HEK293 (cell line): ENCODE measurements at regions not wholly inside any gene's neighbourhood (a gene's known extent, or its start where the extent isn't known, plus 50 kb on each side); places are given as distances from the start of the nearest gene placed in this dataset.

ENCODE experiments used
- CTCF ChIA-PET: fragments of 350-600 bp; formaldehyde crosslinking; extraction: SDS; loops from one replicate; lab custom pipeline; 2021; ENCODE audit warnings: antibody characterized with exemption; lab: Yijun Ruan, JAX
- POLR2A ChIA-PET: fragments of 300-600 bp; formaldehyde crosslinking; extraction: SDS; loops from one replicate; lab custom pipeline; 2020; ENCODE audit warnings: antibody characterized with exemption, inconsistent platforms; lab: Yijun Ruan, JAX
- H3K27ac ChIP-seq: fragments of 200-500 bp; sonication (Bioruptor generic); 2 replicates; pipeline ENCODE4 v1.5.1; 2014; ENCODE audit warnings: low read depth, low read length, control low read depth, inconsistent platforms; ENCODE audit errors: extremely low read depth
- H3K36me3 ChIP-seq, 2 experiments: fragments of 200-500 bp in 1 of 2; sonication (Bioruptor generic) in 1 of 2; 1 replicate in 1 of 2; 2 replicates in 1 of 2; pipeline ENCODE4 v1.5.1; 2014 to 2017; ENCODE audit warnings: inconsistent platforms in 2 of 2, low read length in 2 of 2; ENCODE audit not compliant: control insufficient read depth in 2 of 2, insufficient read depth in 1 of 2
- H3K4me1 ChIP-seq: fragments of 200-500 bp; sonication (Bioruptor generic); 2 replicates; pipeline ENCODE4 v1.5.1; 2014; ENCODE audit warnings: mild to moderate bottlenecking, low read length, inconsistent platforms; ENCODE audit not compliant: control insufficient read depth, insufficient read depth
- H3K4me3 ChIP-seq: 2 replicates; pipeline ENCODE4 v1.5.1; 2011; ENCODE audit warnings: low read depth, mild to moderate bottlenecking, control low read depth, low read length, moderate library complexity
- H3K9me3 ChIP-seq: fragments of 200-500 bp; sonication (Bioruptor generic); 2 replicates; pipeline ENCODE4 v1.5.1; 2014; ENCODE audit warnings: low read depth, low read length, inconsistent platforms; ENCODE audit not compliant: control insufficient read depth, insufficient read depth
- FEZF1 ChIP-seq: fragments of 450-650 bp; formaldehyde crosslinking; IDR thresholded peaks from 2 replicates; pipeline ENCODE4 v1.5.1; 2016; ENCODE audit warnings: missing biosample characterization, missing genetic modification characterization
- GLIS1 ChIP-seq: fragments of 450-650 bp; formaldehyde crosslinking; IDR thresholded peaks from 2 replicates; pipeline ENCODE4 v1.5.1; 2016; ENCODE audit warnings: missing biosample characterization, missing genetic modification characterization
- KLF7 ChIP-seq: fragments of 450-650 bp; formaldehyde crosslinking; IDR thresholded peaks from 2 replicates; pipeline ENCODE4 v1.5.1; 2016; ENCODE audit warnings: missing biosample characterization, missing genetic modification characterization, borderline replicate concordance
- OVOL3 ChIP-seq: fragments of 450-650 bp; formaldehyde crosslinking; IDR thresholded peaks from 2 replicates; pipeline ENCODE4 v1.5.1; 2016; ENCODE audit warnings: missing biosample characterization, missing genetic modification characterization
- TCF7L2 ChIP-seq: IDR thresholded peaks from 2 replicates; pipeline ENCODE4 v1.6.1; 2011; ENCODE audit warnings: low read depth, mild to moderate bottlenecking, inconsistent platforms, low read length, moderate library complexity, borderline replicate concordance
- WT1 ChIP-seq: fragments of 450-650 bp; formaldehyde crosslinking; IDR thresholded peaks from 2 replicates; pipeline ENCODE4 v1.5.1; 2016; ENCODE audit warnings: missing biosample characterization, missing genetic modification characterization
- ZFP69B ChIP-seq: fragments of 450-650 bp; formaldehyde crosslinking; IDR thresholded peaks from 2 replicates; pipeline ENCODE4 v1.5.1; 2016; ENCODE audit warnings: missing biosample characterization, missing genetic modification characterization
- ZNF112 ChIP-seq: fragments of 450-650 bp; formaldehyde crosslinking; IDR thresholded peaks from 2 replicates; pipeline ENCODE4 v1.5.0; 2017; ENCODE audit warnings: missing biosample characterization, missing genetic modification characterization
- ZNF114 ChIP-seq: fragments of 450-650 bp; formaldehyde crosslinking; IDR thresholded peaks from 2 replicates; pipeline ENCODE4 v1.5.0; 2017; ENCODE audit warnings: missing biosample characterization, missing genetic modification characterization
- ZNF174 ChIP-seq: fragments of 450-650 bp; formaldehyde crosslinking; IDR thresholded peaks from 2 replicates; pipeline ENCODE4 v1.5.0; 2017; ENCODE audit warnings: missing biosample characterization, mild to moderate bottlenecking, missing genetic modification characterization
- ZNF2 ChIP-seq: fragments of 450-650 bp; formaldehyde crosslinking; IDR thresholded peaks from 2 replicates; pipeline ENCODE4 v1.5.1; 2016; ENCODE audit warnings: missing biosample characterization, missing genetic modification characterization
- ZNF350 ChIP-seq: fragments of 450-650 bp; formaldehyde crosslinking; IDR thresholded peaks from 2 replicates; pipeline ENCODE4 v1.5.0; 2017; ENCODE audit warnings: missing biosample characterization, mild to moderate bottlenecking, missing genetic modification characterization
- ZNF37A ChIP-seq: fragments of 450-650 bp; IDR thresholded peaks from 2 replicates; pipeline ENCODE4 v1.5.1; 2018; ENCODE audit warnings: missing biosample characterization, missing genetic modification characterization
- ZNF394 ChIP-seq: fragments of 450-650 bp; formaldehyde crosslinking; IDR thresholded peaks from 2 replicates; pipeline ENCODE4 v1.5.1; 2016; ENCODE audit warnings: missing biosample characterization, missing genetic modification characterization, mild to moderate bottlenecking, moderate library complexity, borderline replicate concordance
- ZNF404 ChIP-seq: fragments of 450-650 bp; formaldehyde crosslinking; IDR thresholded peaks from 2 replicates; pipeline ENCODE4 v1.5.1; 2017; ENCODE audit warnings: missing biosample characterization, missing genetic modification characterization
- ZNF423 ChIP-seq: fragments of 450-650 bp; formaldehyde crosslinking; IDR thresholded peaks from 2 replicates; pipeline ENCODE4 v1.5.1; 2016; ENCODE audit warnings: missing biosample characterization, missing genetic modification characterization
- ZNF473 ChIP-seq: fragments of 450-650 bp; formaldehyde crosslinking; IDR thresholded peaks from 2 replicates; pipeline ENCODE4 v1.5.1; 2017; ENCODE audit warnings: missing biosample characterization, missing genetic modification characterization
- ZNF530 ChIP-seq: fragments of 450-650 bp; formaldehyde crosslinking; IDR thresholded peaks from 2 replicates; pipeline ENCODE4 v1.5.1; 2016; ENCODE audit warnings: low read depth, missing biosample characterization, missing genetic modification characterization
- ZNF585B ChIP-seq: fragments of 450-650 bp; formaldehyde crosslinking; IDR thresholded peaks from 2 replicates; pipeline ENCODE4 v1.5.1; 2016; ENCODE audit warnings: missing biosample characterization, missing genetic modification characterization
- ZNF596 ChIP-seq: fragments of 450-650 bp; IDR thresholded peaks from 2 replicates; pipeline ENCODE4 v1.5.0; 2018; ENCODE audit warnings: missing biosample characterization, mild to moderate bottlenecking, missing genetic modification characterization, moderate library complexity
- ZNF610 ChIP-seq: fragments of 450-650 bp; formaldehyde crosslinking; IDR thresholded peaks from 2 replicates; pipeline ENCODE4 v1.5.1; 2016; ENCODE audit warnings: missing biosample characterization, missing genetic modification characterization, borderline replicate concordance
- ZNF660 ChIP-seq: fragments of 450-650 bp; IDR thresholded peaks from 2 replicates; pipeline ENCODE4 v1.5.1; 2018; ENCODE audit warnings: missing biosample characterization, mild to moderate bottlenecking, missing genetic modification characterization
- ZNF670 ChIP-seq: fragments of 450-650 bp; formaldehyde crosslinking; IDR thresholded peaks from 2 replicates; pipeline ENCODE4 v1.5.1; 2016; ENCODE audit warnings: missing biosample characterization, missing genetic modification characterization, low read depth
- ZNF830 ChIP-seq: fragments of 450-650 bp; IDR thresholded peaks from 2 replicates; pipeline ENCODE4 v1.5.0; 2018; ENCODE audit warnings: missing biosample characterization, missing genetic modification characterization, low read depth, mild to moderate bottlenecking, moderate library complexity
- TF ChIP-seq, protein P1 (sequence below): fragments of 450-650 bp; formaldehyde crosslinking; IDR thresholded peaks from 2 replicates; pipeline ENCODE4 v1.5.1; 2016; ENCODE audit warnings: missing biosample characterization, missing genetic modification characterization
- TF ChIP-seq, protein P2 (sequence below): fragments of 450-650 bp; formaldehyde crosslinking; IDR thresholded peaks from 2 replicates; pipeline ENCODE4 v1.5.1; 2016; ENCODE audit warnings: missing biosample characterization, missing genetic modification characterization
- TF ChIP-seq, protein P3 (sequence below): fragments of 450-650 bp; formaldehyde crosslinking; IDR thresholded peaks from 2 replicates; pipeline ENCODE4 v1.5.1; 2016; ENCODE audit warnings: missing biosample characterization, missing genetic modification characterization
- TF ChIP-seq, protein P4 (sequence below): fragments of 450-650 bp; formaldehyde crosslinking; IDR thresholded peaks from 2 replicates; pipeline ENCODE4 v1.5.1; 2017; ENCODE audit warnings: missing biosample characterization, mild to moderate bottlenecking, missing genetic modification characterization, moderate library complexity
- TF ChIP-seq, protein P5 (sequence below): fragments of 450-650 bp; formaldehyde crosslinking; IDR thresholded peaks from 2 replicates; pipeline ENCODE4 v1.5.1; 2017; ENCODE audit warnings: missing biosample characterization, missing genetic modification characterization
- TF ChIP-seq, protein P6 (sequence below): fragments of 450-650 bp; formaldehyde crosslinking; IDR thresholded peaks from 2 replicates; pipeline ENCODE4 v1.5.1; 2016; ENCODE audit warnings: missing biosample characterization, missing genetic modification characterization

DNA sequence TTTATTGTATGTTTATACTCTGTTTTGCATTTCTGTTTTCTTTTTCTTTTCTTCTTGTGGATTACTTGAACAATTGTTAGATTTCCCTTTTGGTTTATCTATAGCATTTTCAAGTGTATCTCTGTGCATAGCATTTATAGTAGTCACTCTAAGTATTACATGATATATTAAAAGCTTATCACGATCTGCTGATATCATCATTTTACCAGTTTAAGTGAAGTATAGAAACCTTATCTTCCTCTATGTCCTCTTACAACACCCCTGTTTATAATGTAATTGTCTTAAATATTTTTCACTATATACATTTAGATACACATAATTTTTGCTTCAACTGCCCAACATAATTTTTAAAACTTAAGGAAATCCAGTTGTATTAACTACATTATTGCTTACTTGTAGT, 513.9 kb upstream of the CELF2 start:
- POLR2A ChIA-PET, result no interaction called here

DNA sequence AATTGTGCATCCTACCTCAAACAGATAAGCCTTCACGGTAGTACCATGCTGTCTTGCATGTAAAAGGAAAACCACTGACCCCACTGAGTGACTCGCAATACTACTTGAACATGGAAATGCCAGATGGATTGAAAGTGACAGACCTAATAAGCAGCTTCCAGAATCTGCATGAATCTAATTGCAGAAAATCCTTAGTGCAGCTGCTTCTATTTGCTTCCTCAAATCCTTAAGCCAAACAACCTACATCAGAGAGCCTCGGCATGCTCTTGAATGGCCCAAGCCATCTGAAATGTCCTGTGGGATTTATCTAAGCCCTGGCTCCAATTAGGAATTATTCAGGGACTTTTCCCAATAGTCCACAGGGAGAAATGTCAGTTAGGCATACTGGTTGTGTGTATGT, 509.5 kb upstream of the CELF2 start:
- no peaks in the 10 kb centered on the region for H3K9me3 ChIP-seq
- no peaks in the 10 kb centered on the region; the same call in 1 of the 2 replicates for H3K4me1 ChIP-seq
- no peaks in the 10 kb centered on the region for H3K36me3 ChIP-seq
- no peak overlapping the region for H3K4me3 ChIP-seq
- H3K27ac ChIP-seq, result no peak overlapping the region
- ChIA-PET CTCF (interaction anchor here (0.7 kb wide), 1 partner anchor 973 kb away, joined by 3 read pairs; no protein-coding TSS in a partner anchor), POLR2A (no interaction called here)
- TF ChIP-seq ZNF660 (tag by site-specific recombination) (no peak), ZNF830 (no peak), ZNF585B (no peak), ZNF174 (no peak), ZNF530 (no peak), ZNF473 (tag by site-specific recombination) (no peak), ZNF114 (tag by site-specific recombination) (no peak), ZNF596 (no peak), ZNF112 (no peak), WT1 (tag by site-specific recombination) (no peak)
- TF ChIP-seq, protein P1, sequence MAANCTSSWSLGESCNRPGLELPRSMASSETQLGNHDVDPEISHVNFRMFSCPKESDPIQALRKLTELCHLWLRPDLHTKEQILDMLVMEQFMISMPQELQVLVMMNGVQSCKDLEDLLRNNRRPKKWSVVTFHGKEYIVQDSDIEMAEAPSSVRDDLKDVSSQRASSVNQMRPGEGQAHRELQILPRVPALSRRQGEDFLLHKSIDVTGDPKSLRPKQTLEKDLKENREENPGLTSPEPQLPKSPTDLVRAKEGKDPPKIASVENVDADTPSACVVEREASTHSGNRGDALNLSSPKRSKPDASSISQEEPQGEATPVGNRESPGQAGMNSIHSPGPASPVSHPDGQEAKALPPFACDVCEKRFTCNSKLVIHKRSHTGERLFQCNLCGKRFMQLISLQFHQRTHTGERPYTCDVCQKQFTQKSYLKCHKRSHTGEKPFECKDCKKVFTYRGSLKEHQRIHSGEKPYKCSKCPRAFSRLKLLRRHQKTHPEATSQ, result no peak
- TF ChIP-seq, protein P2, sequence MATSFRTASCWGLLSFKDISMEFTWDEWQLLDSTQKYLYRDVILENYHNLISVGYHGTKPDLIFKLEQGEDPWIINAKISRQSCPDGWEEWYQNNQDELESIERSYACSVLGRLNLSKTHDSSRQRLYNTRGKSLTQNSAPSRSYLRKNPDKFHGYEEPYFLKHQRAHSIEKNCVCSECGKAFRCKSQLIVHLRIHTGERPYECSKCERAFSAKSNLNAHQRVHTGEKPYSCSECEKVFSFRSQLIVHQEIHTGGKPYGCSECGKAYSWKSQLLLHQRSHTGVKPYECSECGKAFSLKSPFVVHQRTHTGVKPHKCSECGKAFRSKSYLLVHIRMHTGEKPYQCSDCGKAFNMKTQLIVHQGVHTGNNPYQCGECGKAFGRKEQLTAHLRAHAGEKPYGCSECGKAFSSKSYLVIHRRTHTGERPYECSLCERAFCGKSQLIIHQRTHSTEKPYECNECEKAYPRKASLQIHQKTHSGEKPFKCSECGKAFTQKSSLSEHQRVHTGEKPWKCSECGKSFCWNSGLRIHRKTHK (tag by site-specific recombination), result no peak
- TF ChIP-seq, protein P3, sequence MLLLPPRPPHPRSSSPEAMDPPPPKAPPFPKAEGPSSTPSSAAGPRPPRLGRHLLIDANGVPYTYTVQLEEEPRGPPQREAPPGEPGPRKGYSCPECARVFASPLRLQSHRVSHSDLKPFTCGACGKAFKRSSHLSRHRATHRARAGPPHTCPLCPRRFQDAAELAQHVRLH, result no peak
- TF ChIP-seq, protein P4, sequence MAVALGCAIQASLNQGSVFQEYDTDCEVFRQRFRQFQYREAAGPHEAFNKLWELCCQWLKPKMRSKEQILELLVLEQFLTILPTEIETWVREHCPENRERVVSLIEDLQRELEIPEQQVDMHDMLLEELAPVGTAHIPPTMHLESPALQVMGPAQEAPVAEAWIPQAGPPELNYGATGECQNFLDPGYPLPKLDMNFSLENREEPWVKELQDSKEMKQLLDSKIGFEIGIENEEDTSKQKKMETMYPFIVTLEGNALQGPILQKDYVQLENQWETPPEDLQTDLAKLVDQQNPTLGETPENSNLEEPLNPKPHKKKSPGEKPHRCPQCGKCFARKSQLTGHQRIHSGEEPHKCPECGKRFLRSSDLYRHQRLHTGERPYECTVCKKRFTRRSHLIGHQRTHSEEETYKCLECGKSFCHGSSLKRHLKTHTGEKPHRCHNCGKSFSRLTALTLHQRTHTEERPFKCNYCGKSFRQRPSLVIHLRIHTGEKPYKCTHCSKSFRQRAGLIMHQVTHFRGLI (tag by site-specific recombination), result no peak

More for the DNA sequence above, 513.9 kb upstream of the CELF2 start:
- Histone ChIP-seq H3K4me1 (no peaks in the 10 kb centered on the region), H3K4me3 (no peak overlapping the region), H3K36me3 (no peaks in the 10 kb centered on the region), H3K27ac (no peak overlapping the region), H3K9me3 (no peaks in the 10 kb centered on the region)
- CTCF ChIA-PET, result no interaction called here
- no peak for TF ChIP-seq ZNF670 (tag by site-specific recombination)
- TF ChIP-seq, protein P5, sequence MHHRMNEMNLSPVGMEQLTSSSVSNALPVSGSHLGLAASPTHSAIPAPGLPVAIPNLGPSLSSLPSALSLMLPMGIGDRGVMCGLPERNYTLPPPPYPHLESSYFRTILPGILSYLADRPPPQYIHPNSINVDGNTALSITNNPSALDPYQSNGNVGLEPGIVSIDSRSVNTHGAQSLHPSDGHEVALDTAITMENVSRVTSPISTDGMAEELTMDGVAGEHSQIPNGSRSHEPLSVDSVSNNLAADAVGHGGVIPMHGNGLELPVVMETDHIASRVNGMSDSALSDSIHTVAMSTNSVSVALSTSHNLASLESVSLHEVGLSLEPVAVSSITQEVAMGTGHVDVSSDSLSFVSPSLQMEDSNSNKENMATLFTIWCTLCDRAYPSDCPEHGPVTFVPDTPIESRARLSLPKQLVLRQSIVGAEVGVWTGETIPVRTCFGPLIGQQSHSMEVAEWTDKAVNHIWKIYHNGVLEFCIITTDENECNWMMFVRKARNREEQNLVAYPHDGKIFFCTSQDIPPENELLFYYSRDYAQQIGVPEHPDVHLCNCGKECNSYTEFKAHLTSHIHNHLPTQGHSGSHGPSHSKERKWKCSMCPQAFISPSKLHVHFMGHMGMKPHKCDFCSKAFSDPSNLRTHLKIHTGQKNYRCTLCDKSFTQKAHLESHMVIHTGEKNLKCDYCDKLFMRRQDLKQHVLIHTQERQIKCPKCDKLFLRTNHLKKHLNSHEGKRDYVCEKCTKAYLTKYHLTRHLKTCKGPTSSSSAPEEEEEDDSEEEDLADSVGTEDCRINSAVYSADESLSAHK, result no peak
- TF ChIP-seq FEZF1 (tag by site-specific recombination), result no peak
- TF ChIP-seq ZNF610 (tag by site-specific recombination), result no peak
- no peak for TF ChIP-seq ZNF423 (tag by site-specific recombination)
- no peak for TF ChIP-seq TCF7L2
- TF ChIP-seq KLF7 (tag by site-specific recombination), result no peak
- no peak for TF ChIP-seq ZFP69B (tag by site-specific recombination)
- no peak for TF ChIP-seq ZNF585B
- no peak for TF ChIP-seq OVOL3
- TF ChIP-seq ZNF2 (tag by site-specific recombination), result no peak
- TF ChIP-seq ZNF350 (tag by site-specific recombination), result no peak
- TF ChIP-seq GLIS1 (tag by site-specific recombination), result no peak
- no peak for TF ChIP-seq ZNF37A
- TF ChIP-seq ZNF394 (tag by site-specific recombination), result no peak
- TF ChIP-seq ZNF404 (tag by site-specific recombination), result no peak
- TF ChIP-seq, protein P6, sequence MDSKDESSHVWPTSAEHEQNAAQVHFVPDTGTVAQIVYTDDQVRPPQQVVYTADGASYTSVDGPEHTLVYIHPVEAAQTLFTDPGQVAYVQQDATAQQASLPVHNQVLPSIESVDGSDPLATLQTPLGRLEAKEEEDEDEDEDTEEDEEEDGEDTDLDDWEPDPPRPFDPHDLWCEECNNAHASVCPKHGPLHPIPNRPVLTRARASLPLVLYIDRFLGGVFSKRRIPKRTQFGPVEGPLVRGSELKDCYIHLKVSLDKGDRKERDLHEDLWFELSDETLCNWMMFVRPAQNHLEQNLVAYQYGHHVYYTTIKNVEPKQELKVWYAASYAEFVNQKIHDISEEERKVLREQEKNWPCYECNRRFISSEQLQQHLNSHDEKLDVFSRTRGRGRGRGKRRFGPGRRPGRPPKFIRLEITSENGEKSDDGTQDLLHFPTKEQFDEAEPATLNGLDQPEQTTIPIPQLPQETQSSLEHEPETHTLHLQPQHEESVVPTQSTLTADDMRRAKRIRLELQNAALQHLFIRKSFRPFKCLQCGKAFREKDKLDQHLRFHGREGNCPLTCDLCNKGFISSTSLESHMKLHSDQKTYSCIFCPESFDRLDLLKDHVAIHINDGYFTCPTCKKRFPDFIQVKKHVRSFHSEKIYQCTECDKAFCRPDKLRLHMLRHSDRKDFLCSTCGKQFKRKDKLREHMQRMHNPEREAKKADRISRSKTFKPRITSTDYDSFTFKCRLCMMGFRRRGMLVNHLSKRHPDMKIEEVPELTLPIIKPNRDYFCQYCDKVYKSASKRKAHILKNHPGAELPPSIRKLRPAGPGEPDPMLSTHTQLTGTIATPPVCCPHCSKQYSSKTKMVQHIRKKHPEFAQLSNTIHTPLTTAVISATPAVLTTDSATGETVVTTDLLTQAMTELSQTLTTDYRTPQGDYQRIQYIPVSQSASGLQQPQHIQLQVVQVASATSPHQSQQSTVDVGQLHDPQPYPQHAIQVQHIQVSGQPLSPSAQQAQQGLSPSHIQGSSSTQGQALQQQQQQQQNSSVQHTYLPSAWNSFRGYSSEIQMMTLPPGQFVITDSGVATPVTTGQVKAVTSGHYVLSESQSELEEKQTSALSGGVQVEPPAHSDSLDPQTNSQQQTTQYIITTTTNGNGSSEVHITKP, result no peak
